Neural cell (in vitro differentiated cells): ENCODE measurements at regions not wholly inside any gene's neighbourhood (a gene's known extent, or its start where the extent isn't known, plus 50 kb on each side); places are given as distances from the start of the nearest gene placed in this dataset.

ENCODE experiments used
- CTCF ChIP-seq: fragments of 450-650 bp; IDR thresholded peaks from 2 replicates; pipeline ENCODE4 v1.5.1; 2014; ENCODE audit warnings: antibody characterized with exemption, mild to moderate bottlenecking, moderate library complexity; ENCODE audit not compliant: poor library complexity, severe bottlenecking
- EP300 ChIP-seq: fragments of 450-650 bp; conservative IDR thresholded peaks from 2 replicates; pipeline ENCODE4 v1.6.1; 2014; ENCODE audit warnings: antibody characterized with exemption, mild to moderate bottlenecking, moderate library complexity; ENCODE audit not compliant: poor library complexity, severe bottlenecking
- RAD21 ChIP-seq: fragments of 450-650 bp; conservative IDR thresholded peaks from 2 replicates; pipeline ENCODE4 v1.6.1; 2014; ENCODE audit warnings: antibody characterized with exemption, mild to moderate bottlenecking, moderate library complexity

DNA sequence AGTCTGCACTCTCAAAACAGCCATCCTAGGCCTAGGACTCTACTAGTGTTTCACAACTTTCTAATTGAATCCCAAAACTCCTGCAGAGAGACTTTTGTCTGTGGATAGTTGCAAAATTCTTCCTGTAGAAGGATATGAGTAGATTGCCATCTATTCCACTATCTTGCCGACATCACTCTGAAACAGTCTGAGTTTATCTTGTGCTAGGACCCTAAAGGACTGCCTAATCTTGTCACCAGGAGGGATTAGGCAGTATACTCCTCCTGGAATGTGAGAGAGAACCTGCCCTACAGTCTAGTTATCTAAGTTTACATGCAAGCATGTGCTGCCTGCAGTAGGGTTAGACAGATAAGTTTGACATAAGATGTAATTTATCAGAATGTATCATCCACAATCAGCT is 1646.6 kb upstream of the PCDH7 start:
- TF ChIP-seq CTCF = no peak
- no peak for TF ChIP-seq EP300
- no peak for TF ChIP-seq RAD21
